ENCODE measurements at regions not wholly inside any gene's neighbourhood (a gene's known extent, or its start where the extent isn't known, plus 50 kb on each side); places are given as distances from the start of the nearest gene placed in this dataset.

DNA sequence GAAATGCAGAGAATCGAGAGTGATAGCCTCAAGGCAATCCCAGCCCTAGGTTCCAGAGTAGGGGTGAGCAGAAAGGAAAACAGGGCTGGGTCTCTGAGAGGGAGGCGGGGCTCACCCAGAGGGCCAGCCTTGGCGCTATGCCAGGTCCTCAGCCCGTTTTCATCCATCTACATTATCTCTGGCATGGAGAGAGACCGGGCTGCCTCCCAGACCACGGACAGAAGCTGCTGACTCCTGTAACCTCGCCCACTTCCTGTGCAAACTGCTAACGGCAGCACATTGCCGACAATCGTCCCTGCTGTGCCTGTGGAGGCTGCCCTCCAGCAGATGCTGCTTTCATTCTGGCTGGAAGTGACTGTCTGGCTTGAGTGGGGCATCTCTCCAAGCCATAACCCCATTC lies 569.1 kb downstream of the NPHP4 start:
- no peak for DNase-seq (ENCODE audit: low read depth)

DNA sequence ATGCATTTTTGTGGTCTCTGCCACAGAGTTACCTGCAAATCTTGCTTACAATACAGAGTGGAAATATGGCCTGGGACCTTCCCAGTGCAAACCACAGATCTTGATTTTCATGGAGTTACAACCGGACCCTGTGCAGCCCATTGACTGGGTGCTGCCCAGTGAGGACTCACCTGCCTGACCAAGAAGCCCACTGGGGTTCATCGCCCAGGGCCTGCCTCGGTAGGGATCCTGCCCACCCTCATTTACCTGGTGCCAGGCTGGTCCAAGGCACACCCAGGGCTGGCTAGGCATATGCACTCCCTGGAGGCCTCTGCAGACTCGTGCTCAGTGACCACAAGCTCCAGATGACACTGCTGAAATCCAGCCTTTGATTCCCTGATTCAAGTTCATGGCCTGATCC lies 572.7 kb downstream of the NPHP4 start:
- DNase-seq (ENCODE audit: low read depth) = no peak

DNA sequence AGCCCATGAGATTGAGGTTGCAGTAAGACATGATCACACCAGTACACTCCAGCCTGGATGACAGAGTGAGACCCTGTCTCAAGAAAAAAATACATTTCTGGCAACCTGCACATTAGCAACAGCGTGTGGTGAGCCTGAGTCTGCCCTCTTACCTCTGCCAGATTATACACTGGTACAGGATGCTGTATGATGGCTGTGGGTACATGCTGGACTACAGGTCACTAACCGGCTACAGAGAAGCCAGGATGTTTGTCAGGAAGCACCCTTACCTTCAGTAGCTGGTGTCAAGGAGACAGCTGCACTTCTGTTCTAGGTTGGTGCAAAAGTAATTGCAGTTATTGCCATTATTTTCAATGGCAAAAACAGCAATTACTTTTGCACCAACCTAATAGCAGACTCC lies 575.7 kb downstream of the NPHP4 start:
- DNase-seq (ENCODE audit: low read depth) = no peak

DNA sequence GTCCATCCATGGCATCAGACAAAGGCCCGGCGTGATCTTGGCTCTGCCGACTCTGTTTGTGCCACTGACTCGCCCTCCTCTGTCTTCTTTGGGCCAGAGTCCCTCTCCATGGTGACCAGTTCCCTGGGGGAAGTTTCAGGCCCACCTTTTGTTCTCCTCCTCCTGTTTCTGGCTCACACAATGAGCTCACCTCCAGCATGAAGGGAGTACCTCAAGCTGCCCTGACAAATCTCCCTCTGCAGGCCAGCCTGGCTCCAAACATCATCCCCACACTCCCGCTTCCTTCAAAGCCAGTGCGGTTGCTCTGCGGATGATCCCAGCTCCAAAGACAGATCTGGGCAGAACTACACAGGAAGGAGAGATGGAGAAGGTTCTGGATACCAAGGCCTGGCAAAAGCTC lies 576.6 kb downstream of the NPHP4 start:
- DNase-seq (ENCODE audit: low read depth) = no peak

DNA sequence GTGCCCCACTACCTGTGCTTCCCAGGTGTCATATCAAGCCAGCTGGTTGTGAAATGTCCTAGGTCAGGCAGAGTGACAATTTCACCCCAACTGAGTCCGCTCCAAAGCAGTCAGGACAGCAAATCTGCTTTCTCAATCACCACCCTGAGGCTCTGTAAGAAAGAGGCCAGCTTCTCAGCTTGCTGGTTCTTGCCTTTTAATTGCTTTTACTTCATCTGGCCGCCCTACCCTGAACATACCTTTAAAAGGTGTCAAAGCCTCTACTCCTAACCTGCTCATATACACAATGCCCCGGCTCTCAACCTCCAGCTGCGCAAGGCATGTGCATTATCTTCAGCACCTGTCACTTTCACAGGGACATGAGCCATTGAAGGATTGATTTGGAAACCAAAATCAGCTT lies 581.6 kb downstream of the NPHP4 start:
- no peak for DNase-seq (ENCODE audit: low read depth)

DNA sequence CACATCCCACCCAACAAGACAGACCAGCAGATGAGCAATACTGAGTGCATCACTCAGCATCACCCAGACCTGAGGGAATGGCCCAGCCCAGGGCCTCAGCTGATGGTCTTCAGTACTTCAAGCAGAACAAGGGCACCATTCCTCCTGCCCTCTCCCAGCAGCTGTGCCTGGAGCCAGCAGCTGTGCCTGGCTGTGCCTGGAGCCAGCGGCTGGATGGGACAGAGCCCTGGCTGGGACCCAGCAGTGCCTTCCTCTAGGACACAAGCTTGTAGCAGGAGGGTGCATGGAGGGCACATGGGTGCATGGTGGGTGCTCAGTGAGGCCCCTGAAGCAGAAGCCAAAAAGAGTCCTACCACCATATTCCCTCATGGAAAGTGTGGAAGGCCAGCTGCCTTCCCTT lies 583.8 kb downstream of the NPHP4 start:
- no peak for DNase-seq (ENCODE audit: low read depth)

DNA sequence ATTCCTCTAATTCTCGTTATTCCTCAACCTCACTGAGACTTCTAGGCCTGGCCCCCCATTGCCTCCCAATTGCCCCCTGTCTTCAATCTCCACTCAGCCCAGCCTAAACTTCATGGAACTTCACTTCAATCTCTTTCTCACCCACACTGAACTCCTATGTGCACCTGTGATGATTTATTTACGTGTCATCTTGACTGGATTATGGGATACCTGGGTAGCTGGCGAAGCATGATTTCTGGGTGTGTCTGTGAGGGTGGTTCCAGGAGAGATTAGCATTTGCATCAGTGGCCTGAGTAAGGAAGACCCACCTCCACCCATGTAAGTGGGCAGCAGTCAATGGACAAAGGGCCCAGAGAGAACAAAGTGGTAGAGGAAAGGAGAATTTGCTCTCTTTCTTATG lies 587.0 kb downstream of the NPHP4 start:
- DNase-seq (ENCODE audit: low read depth) = no peak

DNA sequence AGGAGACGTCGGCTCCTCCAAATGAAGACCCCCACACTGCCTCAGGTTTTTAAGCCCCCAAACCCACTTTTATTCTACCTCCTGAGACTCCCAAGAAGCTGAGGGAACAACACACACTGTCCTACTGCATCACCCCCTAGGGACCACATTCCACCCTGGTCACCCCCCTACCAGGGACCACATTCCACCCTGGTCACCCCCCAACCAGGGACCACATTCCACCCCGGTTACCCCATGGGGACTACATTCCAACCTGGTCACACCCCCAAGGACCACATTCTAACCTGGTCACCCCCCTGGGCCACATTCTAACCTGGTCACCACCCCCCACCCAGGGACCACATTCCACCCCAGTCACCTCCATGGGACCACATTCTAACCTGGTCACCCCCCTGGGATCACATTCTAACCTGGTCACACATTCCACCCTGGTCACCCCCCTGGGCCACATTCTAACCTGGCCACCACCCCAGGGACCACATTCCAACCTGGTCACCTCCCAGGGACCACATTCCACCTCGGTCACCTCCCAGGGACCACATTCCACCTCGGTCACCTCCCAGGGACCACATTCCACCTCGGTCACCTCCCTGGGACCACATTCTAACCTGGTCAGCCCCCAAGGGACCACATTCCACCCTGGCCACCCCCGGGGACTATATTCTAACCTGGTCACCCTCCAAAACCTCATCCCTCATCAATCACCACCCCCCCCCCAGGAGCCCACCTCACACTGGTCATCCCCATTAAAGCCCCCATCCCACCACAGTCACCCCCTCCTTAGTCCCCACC lies 587.6 kb downstream of the NPHP4 start:
- DNase-seq (ENCODE audit: low read depth) = no peak

DNA sequence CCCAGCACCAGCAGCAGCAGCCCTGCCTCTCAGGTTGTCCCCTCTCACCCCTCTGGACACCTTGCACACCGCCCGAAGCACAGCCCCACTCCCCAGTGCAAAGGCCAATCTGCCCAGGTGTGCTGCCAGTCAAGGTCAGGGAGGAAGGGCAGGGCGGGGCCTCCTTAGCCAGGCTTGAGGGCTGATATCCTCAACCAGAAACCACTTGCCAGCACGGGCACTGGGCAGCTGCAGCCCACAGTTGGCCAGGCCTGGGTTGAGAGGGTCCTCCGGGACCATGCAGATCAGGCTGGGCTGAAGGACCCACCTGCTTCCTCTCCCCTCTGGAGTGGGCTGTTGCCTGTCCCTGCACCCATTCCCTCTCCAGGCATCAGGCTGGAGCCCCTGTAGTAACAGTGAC lies 588.3 kb downstream of the NPHP4 start:
- no peak for DNase-seq (ENCODE audit: low read depth)

DNA sequence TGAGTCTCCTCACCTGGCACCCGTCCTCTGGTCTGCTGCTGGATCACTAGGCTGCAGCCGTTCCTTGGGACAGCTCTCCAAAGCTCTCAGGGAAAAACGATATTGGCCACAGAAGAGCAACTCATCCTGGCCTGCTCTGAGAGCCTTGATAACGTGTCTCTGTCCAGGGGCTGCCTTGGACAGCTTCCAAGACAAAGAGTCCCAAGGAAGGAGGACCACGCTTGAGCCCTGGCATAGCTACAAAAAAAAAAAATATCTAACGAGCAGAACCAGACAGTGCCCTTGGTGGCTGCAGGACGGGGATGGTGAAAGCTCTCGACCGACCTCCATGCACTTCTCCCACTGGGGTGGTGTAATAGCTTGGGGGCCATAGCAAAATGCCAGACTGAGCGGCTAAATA lies 589.6 kb downstream of the NPHP4 start:
- DNase-seq (ENCODE audit: low read depth) = no peak

DNA sequence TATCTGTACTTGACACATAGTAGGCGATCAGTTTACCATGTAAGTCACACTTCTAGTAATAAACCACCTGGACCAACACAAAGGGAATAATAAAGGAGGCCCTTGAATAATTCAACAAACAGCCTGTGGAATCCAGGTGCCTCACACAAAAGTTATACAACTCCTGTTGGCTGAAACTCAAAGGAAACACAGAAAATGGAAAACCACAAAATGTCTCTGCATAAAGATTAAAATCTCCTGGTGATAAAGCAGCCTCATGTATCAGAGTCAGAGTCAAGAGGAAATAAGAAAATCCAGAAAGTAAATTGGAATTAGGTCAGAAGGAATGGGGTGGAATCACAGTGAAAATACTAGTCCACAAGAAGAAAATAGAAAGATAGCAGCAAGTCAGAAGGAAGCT lies 592.5 kb downstream of the NPHP4 start:
- DNase-seq (ENCODE audit: low read depth) = no peak

DNA sequence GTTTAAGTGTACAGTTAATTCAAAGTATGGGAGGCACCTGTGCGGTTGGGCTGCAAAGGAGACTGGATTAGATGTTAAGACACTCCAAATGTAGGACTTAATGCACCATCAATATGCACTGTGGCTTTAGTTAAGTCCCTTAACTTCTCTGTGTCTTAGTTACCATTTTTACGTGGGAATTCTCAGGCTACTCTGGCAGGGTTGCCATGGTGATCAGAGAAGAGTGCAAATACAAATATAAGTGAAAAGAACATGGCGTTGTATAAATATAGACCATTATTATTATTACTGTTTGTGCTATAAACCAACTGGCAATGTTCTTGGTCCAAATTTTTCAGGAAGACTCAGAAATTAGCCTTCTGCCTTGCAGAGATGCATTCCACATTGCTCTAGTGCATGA lies 595.6 kb downstream of the NPHP4 start:
- no peak for DNase-seq (ENCODE audit: low read depth)

DNA sequence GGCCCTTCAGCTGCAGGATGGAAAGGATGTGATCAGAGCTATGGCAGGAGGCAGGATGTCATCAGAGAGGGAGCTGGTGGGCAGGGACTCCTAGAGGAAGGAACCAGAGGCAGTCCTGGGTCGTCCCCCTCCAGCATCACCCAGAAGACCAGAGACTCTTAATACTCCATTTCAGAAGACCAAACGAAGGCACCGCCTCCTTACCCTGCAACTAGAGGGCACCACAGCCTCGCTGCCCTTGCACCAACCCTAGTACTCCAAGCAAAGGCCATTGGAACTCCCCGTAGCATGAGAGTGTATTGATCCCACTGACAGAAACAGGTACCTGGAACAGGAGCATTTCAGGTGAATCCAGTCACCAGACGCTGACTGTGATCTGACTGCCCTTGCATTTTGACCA lies 598.1 kb downstream of the NPHP4 start:
- no peak for DNase-seq (ENCODE audit: low read depth)

DNA sequence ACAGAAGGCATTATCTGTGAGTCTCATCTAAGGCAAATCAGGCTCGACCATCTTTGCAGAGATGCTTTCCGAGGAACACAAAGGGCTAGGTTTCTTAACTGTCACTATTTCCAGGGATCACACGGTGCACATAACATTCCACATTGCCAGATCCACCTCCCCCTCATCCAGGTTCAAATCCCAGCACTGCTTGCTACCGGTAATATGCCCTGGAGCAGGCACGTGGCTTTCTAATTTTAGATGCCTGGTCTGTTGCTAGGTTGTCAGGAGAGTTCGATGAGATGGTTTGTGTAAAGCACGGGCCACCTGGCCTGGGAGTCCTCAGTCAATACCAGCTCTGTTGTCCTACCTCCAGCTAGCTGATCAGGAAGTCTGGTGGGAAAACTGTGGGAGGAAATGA lies 598.6 kb downstream of the NPHP4 start:
- no peak for DNase-seq (ENCODE audit: low read depth)

DNA sequence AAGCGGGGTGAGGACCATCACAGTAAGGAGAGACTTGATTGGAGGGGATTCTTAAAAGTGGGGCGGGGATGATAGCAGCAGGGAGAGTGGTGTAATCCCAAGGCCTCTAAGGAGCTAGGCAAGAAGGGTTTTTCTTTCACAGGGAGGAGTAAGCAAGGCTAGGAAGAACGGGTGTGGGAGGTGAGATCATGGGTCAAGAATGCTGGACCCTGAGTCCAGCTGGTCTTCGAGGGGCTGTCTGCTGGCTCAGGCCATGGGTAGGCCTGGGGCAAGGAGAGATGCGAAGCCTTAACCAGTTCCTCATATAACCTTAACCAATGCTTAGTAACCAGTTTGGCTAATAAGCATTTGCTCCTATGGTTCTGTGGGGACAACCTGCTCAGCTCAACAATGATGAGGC lies 599.1 kb downstream of the NPHP4 start:
- DNase-seq (ENCODE audit: low read depth) = no peak

DNA sequence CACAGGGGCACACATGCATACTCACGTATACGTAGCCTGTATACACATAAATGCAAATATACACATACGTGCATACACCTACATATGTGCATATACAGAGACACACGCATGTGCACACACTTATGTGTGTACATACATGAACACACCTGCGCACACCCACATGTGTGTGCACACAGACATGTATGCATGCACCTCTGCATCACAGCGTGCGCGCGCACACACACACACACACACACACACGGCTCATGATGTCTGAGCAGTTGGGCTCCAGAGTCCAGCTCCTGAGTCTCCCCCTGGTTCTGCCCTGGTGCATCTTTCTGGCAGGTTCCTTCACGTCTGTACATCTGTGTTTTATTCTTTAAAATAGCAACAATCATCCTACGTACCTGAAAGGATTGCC lies 600.5 kb downstream of the NPHP4 start:
- no peak for DNase-seq (ENCODE audit: low read depth)

DNA sequence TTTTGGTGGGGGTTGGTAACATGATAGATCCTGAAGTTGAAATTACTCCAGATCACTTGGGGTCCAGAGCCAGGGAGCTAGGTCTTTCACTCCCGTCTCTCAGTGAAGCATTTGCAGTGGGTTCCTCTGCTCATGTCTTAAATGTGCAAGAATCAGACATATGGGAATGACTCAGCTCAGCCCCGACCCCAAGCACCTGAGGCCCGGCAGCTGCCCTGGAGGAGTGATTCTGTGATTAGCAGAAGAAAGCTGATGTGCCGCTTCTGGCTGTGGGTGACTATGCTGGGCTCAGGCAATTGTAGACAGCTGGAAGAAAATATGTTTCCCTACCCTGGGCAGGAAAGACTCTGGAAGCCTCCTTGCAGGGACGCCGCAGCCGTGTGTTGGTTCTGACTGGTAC lies 601.7 kb downstream of the NPHP4 start:
- DNase-seq (ENCODE audit: low read depth) = no peak

DNA sequence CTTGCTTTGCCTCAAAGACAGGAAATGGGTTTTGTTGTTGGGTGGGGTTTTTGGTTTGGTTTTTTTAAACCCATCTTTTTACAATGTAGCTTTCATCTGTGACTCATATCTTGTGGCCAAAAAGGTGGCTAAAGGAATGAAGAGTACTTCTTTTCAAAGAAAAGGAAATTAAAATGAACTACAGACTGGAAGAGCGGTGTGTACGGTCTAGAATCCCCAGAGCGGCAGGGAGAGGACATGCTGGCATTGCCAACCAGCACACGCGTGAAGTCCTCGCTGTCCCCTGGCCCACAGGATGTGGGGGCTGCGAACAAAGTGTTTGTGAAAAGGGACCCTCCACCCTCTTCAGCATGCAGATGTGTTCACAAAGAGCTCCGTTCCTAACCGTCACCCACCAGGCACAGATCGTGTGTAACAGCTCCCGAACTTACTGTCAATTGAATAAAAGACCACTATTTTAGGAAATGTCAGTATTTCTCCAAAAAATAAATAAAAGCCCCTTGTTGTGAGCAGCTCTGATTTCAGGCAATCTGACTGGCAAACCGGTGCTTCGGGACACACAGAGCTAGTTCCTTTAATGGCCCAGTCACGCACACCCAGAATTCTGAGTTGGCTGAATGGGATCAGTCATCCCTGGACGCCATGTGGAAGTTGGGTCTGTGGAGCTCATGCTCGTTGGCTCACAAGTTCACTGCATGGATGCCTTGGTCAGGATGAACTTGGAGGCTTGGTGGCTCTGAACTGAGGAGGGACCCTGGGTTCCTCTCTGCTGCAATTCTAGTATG lies 602.9 kb downstream of the NPHP4 start:
- no peak for DNase-seq (ENCODE audit: low read depth)

DNA sequence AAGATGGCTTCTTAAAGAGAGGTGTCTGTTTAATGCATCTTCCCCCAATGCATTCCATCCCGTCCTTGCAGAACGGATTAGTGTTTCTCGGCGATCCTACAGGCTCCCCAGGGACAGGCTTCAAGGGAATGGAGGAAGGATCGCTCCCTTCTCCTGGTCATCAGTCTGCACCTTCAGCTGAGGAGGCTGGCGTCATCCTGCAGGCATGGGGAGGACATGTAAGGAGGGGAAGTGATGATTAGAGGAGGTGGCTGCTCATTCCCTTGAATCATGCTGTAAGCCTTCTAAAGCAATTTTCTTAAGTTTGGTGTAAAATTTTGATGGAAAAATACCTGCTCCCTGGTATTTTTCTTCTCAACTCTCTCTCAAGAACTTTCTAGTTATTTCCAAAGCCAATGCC lies 603.6 kb downstream of the NPHP4 start:
- no peak for DNase-seq (ENCODE audit: low read depth)

DNA sequence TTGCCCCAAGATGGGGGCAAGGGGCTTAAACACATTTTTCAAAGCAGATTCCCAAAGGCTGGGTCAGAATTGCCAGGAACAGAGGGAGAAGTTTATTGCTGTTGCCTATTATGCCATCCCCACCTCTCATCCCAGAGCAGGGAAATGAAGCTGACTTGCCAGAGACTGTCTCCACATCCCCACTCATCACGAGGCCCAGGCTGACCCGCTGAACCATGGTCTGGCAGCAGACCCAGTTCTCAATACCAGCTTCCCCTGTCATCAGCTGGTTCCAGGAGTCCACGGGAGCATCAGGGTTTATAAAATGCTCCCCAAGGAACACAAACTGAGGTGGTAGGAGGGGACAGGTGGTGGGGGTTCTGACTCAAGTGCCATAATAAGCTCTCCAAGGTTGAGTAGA lies 605.9 kb downstream of the NPHP4 start:
- no peak for DNase-seq (ENCODE audit: low read depth)

DNA sequence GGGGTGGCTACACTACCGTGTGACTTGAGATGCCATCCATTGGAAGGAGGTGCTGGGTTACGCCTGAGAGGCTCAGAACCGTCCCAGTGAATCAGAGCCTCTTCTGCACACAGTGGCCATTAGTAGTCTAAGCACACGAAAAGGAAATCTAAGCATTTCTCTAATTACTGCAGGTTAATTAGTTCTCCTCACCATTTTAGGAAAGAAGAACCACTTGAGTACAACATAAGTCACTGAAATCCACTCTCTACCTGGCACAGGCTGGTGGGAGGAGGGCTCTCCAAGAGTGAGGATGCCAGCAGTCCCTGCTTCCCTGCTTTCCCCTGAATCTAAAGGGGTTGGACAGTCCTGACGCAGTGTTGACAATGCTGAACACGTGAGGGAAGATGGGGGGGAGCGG lies 606.3 kb downstream of the NPHP4 start:
- no peak for DNase-seq (ENCODE audit: low read depth)

DNA sequence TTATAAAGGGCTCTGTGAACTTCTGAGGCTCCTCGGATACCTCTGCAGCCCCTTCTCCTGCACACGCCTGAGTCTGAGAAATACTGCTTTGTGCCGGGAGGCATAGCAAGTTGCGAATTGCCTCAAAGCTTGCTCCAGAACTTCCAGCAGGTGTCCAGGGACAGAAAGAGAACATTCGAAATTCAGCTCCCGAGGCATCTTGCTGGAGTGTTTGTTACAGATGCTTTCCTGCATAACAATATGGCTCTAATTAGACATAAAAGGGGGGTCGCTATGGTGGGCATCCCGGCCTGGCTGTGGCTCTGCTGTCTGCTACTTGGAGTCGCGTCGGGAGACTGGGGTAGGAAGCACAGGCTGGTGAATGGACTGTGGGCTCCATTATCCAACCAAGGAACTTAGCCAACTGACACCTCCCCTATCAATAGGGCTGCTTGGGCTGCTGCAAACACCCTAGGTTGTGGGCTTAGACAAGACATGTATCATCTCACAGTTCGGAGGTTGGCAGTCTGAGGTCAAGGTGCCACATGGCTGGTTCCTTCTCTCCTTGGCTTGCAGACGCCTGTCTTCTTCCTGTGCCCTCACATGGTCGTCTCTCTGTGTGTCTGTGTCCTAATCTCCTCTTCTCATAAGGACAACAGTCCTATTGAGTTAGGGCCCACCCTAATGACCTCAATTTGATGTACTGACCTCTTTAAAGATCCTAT lies 607.0 kb downstream of the NPHP4 start:
- DNase-seq (ENCODE audit: low read depth) = no peak

DNA sequence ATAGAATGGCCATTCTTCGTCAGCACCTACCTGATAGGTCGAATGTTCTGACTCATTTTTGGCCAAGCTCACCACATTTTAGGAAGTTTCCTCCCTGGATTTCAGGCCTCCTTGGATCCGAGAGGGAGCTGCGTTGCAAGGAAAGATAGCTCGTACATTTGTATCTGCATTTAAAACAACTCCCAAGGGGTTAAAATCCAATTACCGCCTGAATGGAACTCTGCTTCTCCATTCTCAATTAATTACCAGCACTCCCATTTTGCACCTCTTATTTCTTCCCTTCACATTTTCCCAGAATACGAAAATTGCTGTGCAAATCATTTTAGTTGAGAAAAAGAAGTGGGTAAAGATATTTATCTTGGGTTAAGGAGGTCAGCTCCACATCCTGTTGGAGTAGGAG lies 610.7 kb downstream of the NPHP4 start:
- no peak for DNase-seq (ENCODE audit: low read depth)

Data from renal cortical epithelial cell (primary cell).